ENCODE measurements at regions not wholly inside any gene's neighbourhood (a gene's known extent, or its start where the extent isn't known, plus 50 kb on each side); places are given as distances from the start of the nearest gene placed in this dataset.

GRCh38 chr3:72319194-72320094 is 528.8 kb downstream of the SHQ1 start:
- Mint-ChIP-seq H3K4me1 (ENCODE audit: insufficient read depth, unreplicated experiment) (peaks cover 6% of the 10 kb centered on the region), H3K36me3 (ENCODE audit: insufficient read depth, unreplicated experiment) (no peaks in the 10 kb centered on the region), H3K27ac (ENCODE audit: low read depth, unreplicated experiment) (no peak overlapping the region), H3K9me3 (ENCODE audit: unreplicated experiment) (no peaks in the 10 kb centered on the region), H3K27me3 (ENCODE audit: insufficient read depth, unreplicated experiment) (no peaks in the 10 kb centered on the region), H3K4me3 (ENCODE audit: unreplicated experiment) (no peak overlapping the region)
- ChIA-PET CTCF (interaction anchor here (0.6 to 0.7 kb wide), 2 partner anchors 290 to 342 kb away, joined by 3 to 4 read pairs; no protein-coding TSS in a partner anchor), POLR2A (interaction anchor here (0.6 to 0.7 kb wide), 2 partner anchors 11 to 141 kb away, joined by 3 to 4 read pairs; no protein-coding TSS in a partner anchor)
- DNase-seq (ENCODE audit: unreplicated experiment) = no peak
- intact Hi-C loops (cut with micrococcal nuclease) = no loop called here
- BruUV-seq (replicated peaks) = no TSS peak
- no peak for TF ChIP-seq CTCF (IDR thresholded peaks at IDR 0.05; ENCODE audit: unreplicated experiment)

DNA sequence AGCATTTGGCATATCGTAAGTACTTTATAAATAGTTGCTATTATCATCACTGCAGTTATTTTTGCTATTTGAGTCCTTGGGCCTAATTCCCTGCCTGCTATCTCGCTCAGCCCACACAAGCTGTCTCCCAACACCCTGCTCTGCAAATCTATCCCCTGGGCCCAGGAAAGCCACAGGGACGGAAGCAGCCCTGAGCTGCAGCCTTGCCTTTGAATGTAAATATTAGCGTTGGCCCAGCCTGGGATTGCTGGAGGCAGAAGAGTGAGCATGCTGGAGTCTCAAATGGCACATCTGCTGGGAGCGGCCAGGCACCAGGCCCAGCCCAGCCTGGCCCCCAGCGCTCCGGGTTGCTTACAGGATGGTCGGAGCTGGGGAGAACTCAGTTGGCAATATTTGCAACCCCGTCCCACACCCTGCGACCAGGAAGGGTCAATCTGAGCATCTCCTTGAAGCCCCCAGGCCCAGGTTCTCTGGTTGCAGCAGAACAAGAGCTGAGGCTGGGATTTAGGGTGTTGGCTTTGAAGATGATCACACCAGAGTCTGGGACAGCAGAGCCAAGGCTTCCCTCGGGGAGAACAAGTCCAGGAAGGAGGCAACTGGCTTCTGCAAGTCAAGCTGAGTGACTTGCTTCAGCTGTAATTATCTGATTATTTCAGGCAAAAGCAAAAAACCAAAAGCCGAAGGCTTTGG is 529.6 kb downstream of the SHQ1 start:
- CTCF ChIA-PET = interaction anchor here (0.6 to 0.7 kb wide), 2 partner anchors 289 to 341 kb away, joined by 3 to 4 read pairs; no protein-coding TSS in a partner anchor
- no peak for TF ChIP-seq CTCF (IDR thresholded peaks at IDR 0.05; ENCODE audit: unreplicated experiment)
- no peak overlapping the region for H3K27ac Mint-ChIP-seq (ENCODE audit: low read depth, unreplicated experiment)
- intact Hi-C loops (cut with micrococcal nuclease) = no loop called here
- no peak for DNase-seq (ENCODE audit: unreplicated experiment)
- no peaks in the 10 kb centered on the region for H3K9me3 Mint-ChIP-seq (ENCODE audit: unreplicated experiment)
- no TSS peak for BruUV-seq (replicated peaks)
- peaks cover 6% of the 10 kb centered on the region for H3K4me1 Mint-ChIP-seq (ENCODE audit: insufficient read depth, unreplicated experiment)
- H3K27me3 Mint-ChIP-seq (ENCODE audit: insufficient read depth, unreplicated experiment) = no peaks in the 10 kb centered on the region
- POLR2A ChIA-PET = interaction anchor here (0.6 kb wide), 1 partner anchor 140 kb away, joined by 4 read pairs; no protein-coding TSS in a partner anchor
- no peak overlapping the region for H3K4me3 Mint-ChIP-seq (ENCODE audit: unreplicated experiment)
- no peaks in the 10 kb centered on the region for H3K36me3 Mint-ChIP-seq (ENCODE audit: insufficient read depth, unreplicated experiment)

GRCh38 chr3:72317491-72317890 is 530.8 kb downstream of the SHQ1 start:
- H3K9me3 Mint-ChIP-seq (ENCODE audit: unreplicated experiment) = no peaks in the 10 kb centered on the region
- intact Hi-C loops (cut with micrococcal nuclease) = no loop called here
- H3K4me1 Mint-ChIP-seq (ENCODE audit: insufficient read depth, unreplicated experiment) = peaks cover 6% of the 10 kb centered on the region
- H3K36me3 Mint-ChIP-seq (ENCODE audit: insufficient read depth, unreplicated experiment) = no peaks in the 10 kb centered on the region
- DNase-seq (ENCODE audit: unreplicated experiment) = no peak
- ChIA-PET CTCF (interaction anchor here (0.7 to 1.3 kb wide), 2 partner anchors 11 to 420 kb away, joined by 3 read pairs; no protein-coding TSS in a partner anchor), POLR2A (no interaction called here)
- no peaks in the 10 kb centered on the region for H3K27me3 Mint-ChIP-seq (ENCODE audit: insufficient read depth, unreplicated experiment)
- no TSS peak for BruUV-seq (replicated peaks)
- H3K27ac Mint-ChIP-seq (ENCODE audit: low read depth, unreplicated experiment) = no peak overlapping the region
- H3K4me3 Mint-ChIP-seq (ENCODE audit: unreplicated experiment) = no peak overlapping the region
- no peak for TF ChIP-seq CTCF (IDR thresholded peaks at IDR 0.05; ENCODE audit: unreplicated experiment)

Data from MCF 10A (cell line).